NCI-H524 (cell line): ENCODE measurements at regions not wholly inside any gene's neighbourhood (a gene's known extent, or its start where the extent isn't known, plus 50 kb on each side); places are given as distances from the start of the nearest gene placed in this dataset.
"Not testable (repeated sequence)": the region's sequence is repeated elsewhere in the genome, so short reads cannot be mapped to it uniquely, and the experiment has no call there.

Experiments used
- DNase-seq, 2 experiments: peaks; one replicate each; lab custom pipeline; 2025; lab: John Stamatoyannopoulos, UW

DNA sequence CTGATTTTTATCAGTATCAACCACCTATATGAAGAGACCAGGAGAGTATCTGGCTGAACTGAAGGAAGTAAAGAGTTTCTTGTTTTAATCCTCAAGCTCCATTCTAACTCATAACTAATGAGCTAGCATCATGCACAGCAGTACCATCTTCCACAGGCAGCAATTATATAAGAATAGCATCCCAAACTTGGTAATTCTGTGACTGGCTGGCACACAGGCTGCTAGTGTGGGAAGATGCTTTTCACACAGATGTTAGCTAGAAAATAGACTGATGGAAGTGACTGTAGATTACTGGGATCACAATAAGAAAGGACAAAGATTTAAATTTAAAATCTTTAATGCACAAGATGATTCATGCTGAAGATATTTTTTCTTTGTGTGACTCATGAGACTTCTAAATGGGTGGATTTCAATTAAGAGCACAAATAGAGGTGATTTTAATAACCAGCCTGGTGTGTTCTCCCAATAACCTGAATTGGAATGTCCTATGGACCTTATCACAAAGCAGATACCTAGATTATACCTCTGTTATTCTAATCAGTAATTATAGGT is 417.7 kb upstream of the ATXN7L3B start:
- DNase-seq = no peak

DNA sequence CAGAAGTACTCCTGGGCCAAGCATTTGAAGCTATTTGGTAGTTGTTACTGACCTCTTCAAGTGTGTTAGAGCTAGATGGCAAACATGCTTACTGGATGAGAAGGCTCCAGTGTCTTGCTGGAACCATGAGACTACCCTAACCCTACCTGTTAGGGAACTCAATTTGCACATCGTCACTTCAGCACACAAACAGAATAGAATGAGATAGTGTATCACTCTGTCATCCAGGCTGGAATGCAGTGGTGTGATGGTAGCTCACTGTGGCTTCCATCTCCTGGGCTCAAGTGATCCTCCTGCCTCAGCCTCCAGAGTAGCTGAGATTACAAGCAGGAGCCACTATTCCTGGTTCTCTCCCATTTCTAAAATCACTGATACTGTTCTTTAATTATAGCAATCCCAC is 417.0 kb upstream of the ATXN7L3B start:
- no peak for DNase-seq

GRCh38 chr12:74129702-74130101 is 407.9 kb upstream of the ATXN7L3B start:
- no peak for DNase-seq

DNA sequence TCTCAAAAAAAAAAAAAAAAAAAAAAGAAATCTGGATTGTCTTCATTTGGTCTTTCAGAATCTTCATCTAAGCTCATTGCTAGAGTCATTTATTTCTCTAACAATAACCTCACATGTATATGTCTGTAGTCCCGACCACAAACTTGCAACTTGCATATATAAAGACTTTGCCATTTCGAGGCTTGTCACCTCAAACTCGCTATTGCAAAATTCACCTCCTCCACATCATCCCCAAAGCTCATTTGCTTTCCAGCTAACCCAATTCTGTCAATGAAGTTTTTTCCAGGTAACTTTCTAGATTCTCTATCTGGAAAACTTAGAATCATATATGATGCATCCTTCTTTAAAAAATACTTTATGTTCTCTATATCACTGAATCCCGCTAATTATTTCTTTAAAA is 393.2 kb upstream of the ATXN7L3B start:
- no peak for DNase-seq

DNA sequence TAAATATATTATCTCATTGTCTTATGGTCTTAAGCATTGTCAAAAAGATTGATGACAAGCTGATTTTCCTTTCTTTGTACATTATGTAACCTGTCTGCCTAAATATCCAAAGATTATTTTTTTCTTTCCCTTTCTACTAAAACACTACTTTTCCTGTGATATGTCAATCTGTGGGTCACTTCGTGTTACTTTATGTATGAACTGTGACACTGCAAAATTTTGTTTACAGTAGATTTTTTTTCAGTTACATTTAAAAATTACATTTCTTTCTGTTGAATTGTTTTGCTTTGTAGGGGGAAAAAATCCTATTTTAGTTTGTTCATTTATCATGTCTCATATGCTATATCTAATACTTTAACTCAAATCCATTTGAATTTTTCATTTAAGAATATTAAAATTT is 392.3 kb upstream of the ATXN7L3B start:
- DNase-seq = no peak

DNA sequence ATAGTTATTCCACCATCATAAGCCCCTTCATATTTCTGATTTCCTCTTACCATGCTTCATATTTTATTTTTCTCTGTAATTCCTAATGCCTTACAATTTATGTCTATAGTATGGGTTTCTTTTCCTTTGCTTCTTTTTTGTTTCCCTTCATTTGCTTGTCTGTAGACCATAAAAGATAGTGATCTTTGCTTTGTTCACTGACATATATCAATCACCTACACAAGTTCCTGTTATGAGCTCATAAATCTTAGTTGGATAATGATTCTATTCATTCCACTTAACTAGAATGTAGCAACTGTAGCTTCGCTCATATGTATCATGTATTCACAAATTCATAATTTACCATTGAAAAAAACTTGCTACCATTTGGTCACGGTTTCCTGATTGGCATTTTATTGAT is 388.8 kb upstream of the ATXN7L3B start:
- DNase-seq = no peak

GRCh38 chr12:74152370-74152769 is 385.3 kb upstream of the ATXN7L3B start:
- DNase-seq = no peak

DNA sequence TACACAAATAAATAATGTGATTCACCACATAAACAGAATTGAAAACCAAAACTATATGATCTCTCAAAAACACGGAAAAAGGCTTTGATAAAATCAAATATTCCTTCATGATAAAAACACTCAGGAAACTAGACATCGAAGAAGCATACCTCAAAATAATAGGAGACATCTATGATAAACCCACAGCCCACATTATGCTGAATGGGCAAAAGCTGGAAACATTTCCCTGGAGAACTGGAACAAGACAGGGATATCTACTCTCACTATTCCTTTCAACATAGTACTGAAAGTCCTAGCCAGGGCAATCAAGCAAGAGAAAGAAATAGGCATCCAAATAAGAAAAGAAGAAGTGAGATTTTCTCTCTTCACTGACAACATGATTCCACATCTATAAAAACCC is 371.5 kb upstream of the ATXN7L3B start:
- no peak for DNase-seq

GRCh38 chr12:74169607-74170006 is 368.0 kb upstream of the ATXN7L3B start:
- DNase-seq = no peak

GRCh38 chr12:74170645-74171477 is 366.8 kb upstream of the ATXN7L3B start:
- DNase-seq = no peak

- no peak for DNase-seq
Observed at GRCh38 chr12:74171478-74171909, 366.1 kb upstream of the ATXN7L3B start.

- not testable (repeated sequence) for DNase-seq
Observed at GRCh38 chr12:74174961-74175360, 362.7 kb upstream of the ATXN7L3B start.

DNA sequence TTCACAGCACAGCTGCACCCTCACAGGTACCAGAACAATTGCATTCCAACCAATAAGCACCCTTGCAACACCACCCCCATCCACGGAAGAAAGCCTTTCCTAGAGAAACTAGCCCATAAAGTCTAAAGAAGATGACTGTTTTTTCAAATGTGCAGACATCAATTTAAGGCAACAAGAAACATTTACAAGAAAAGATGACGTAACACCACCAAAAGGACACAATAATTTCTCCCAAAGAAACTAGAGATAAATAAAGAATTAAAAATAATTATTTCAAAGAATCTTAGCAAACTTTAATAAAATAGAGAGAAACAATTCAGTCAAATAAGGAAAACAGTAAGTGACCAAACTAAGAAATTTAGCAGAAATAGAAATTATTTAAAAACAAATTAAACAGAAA is 352.3 kb upstream of the ATXN7L3B start:
- no peak for DNase-seq

DNA sequence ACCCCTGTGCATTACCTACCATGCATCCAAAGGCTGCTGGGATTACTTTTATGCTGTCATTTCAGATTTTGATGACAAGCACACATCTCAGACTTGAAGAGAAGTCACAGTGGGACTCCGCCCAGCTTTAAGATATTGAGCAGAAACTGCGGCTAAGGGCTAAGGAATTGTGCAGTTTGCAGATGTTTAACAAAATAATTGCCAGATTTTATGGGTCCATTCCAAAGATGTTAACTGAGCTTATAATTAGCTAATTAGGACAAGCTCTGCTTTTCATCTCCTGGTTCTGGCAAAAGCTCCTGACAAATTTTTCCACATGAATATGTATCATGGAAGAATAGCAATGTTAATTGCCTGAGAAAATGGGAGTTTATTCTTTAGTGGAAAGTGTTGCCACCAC is 344.4 kb upstream of the ATXN7L3B start:
- DNase-seq = no peak

- no peak for DNase-seq
Observed at GRCh38 chr12:74204236-74204635, 333.4 kb upstream of the ATXN7L3B start.

- DNase-seq = no peak
Observed at GRCh38 chr12:74227846-74228545, 309.6 kb upstream of the ATXN7L3B start.

- no peak for DNase-seq
Observed at GRCh38 chr12:74229671-74230070, 308.0 kb upstream of the ATXN7L3B start.

GRCh38 chr12:74235342-74235741 is 302.3 kb upstream of the ATXN7L3B start:
- no peak for DNase-seq

DNA sequence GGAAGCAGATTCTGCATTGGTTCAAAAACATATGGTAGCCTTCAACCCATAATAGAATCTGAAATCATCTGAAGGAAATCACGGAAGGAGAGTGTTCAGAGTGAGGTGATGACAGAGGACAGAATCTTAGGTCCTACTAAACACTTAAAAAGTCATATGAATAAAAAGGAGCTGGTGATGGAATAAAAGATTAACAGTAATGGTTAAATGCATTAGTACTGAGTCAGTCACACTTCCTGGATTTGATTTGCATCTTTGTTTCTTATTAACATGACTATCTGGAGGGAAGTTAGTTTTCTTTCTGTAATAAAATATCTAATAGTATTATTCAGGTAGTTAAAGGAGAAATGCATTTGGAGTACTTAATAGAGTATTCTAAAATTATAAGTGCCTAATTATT is 296.3 kb upstream of the ATXN7L3B start:
- DNase-seq = no peak

DNA sequence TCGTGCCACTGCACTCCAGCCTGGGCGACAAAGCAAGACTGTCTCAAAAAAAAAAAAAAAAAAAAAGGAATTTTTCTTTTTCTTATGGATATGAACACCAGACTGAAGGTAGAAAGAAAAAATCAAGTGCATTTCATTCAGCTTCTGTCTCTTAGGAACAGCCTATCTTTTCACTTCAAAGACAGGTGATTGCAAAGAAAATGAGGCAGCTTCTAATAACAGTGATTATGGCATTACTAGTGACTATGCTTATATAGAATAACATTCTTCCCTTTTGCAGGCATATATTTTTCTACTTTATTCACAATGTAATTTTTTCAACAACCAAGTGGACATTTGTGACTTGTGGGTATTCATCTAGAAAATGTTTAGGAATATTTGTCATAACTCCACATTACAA is 295.5 kb upstream of the ATXN7L3B start:
- DNase-seq = no peak

DNA sequence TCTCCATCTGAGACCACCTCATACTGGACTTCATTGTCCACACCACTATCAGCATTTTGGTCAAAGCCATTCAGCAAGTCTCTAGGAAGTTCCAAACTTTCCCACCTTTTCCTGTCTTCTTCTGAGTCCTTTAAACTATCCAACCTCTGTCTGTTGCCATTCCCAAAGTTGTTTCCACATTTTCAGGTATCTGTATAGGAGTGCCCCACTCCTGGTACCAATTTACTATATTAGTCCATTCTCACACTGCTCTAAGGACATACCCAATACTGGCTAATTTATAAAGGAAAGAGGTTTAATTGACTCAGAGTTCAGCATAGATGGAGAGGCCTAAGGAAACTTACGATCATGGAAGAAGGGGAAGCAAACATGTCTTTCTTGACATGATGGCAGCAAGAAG is 292.2 kb upstream of the ATXN7L3B start:
- no peak for DNase-seq

DNA sequence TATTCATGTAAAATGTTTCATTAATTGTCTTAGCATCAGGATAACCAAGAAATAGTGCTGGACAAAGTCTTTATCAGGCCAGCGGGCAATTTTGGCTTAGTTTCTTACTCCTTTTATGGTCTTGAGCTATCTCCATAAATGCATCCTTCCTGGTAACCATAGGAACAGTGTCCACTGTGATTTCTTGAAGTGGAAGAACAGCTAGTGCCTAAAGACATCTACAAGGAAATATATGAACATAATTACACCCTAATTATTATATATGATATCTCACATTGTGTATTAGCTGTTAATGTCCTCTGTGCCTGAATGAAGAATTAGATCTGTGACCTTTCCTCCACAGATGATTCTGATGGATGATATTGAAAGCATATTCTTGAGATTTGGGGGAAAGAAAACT is 286.7 kb upstream of the ATXN7L3B start:
- DNase-seq = no peak

GRCh38 chr12:74253826-74254225 is 283.8 kb upstream of the ATXN7L3B start:
- DNase-seq = not testable (repeated sequence)
